GM10248 (cell line): ENCODE measurements at regions not wholly inside any gene's neighbourhood (a gene's known extent, or its start where the extent isn't known, plus 50 kb on each side); places are given as distances from the start of the nearest gene placed in this dataset.

ENCODE experiments used
- CTCF ChIA-PET: fragments of 300-600 bp; sonication (Branson Sonifier 250); formaldehyde crosslinking; extraction: SDS; loops from one replicate; lab custom pipeline; 2021; ENCODE audit warnings: antibody characterized with exemption; lab: Yijun Ruan, JAX
- POLR2A ChIA-PET: fragments of 350-650 bp; sonication (Branson Sonifier 250); formaldehyde crosslinking; extraction: SDS; loops from one replicate; lab custom pipeline; 2020; ENCODE audit warnings: antibody characterized with exemption; lab: Yijun Ruan, JAX
- DNase-seq: peaks from one replicate; pipeline ENCODE4 v3.0.0; 2012; ENCODE audit errors: extremely low spot score
- CTCF ChIP-seq: IDR thresholded peaks from 2 replicates; pipeline ENCODE4 v1.5.1; 2012; ENCODE audit warnings: mild to moderate bottlenecking, low read depth; ENCODE audit errors: extremely low read depth, missing control alignments, control extremely low read depth

- DNase-seq, result no peak
- CTCF ChIA-PET, result interaction anchor here (1.5 kb wide), 2 partner anchors 10 to 62 kb away, joined by 3 to 4 read pairs; no protein-coding TSS in a partner anchor
- POLR2A ChIA-PET, result no interaction called here
- no peak for TF ChIP-seq CTCF
Measured at GRCh38 chr6:149225946-149226345, 91.6 kb upstream of the TAB2 start.

- DNase-seq, result no peak
Measured at GRCh38 chr6:149227796-149228195, 89.7 kb upstream of the TAB2 start.

GRCh38 chr6:149228311-149228955 lies 89.1 kb upstream of the TAB2 start:
- ChIA-PET POLR2A (no interaction called here), CTCF (no interaction called here)
- TF ChIP-seq CTCF, result no peak
- no peak for DNase-seq

More at GRCh38 chr6:149227796-149228195, 89.7 kb upstream of the TAB2 start:
- ChIA-PET CTCF (no interaction called here), POLR2A (no interaction called here)
- no peak for TF ChIP-seq CTCF

GRCh38 chr6:149229096-149229495 lies 88.4 kb upstream of the TAB2 start:
- POLR2A ChIA-PET, result no interaction called here
- no peak for DNase-seq
- CTCF ChIA-PET, result no interaction called here
- no peak for TF ChIP-seq CTCF

- CTCF ChIA-PET, result interaction anchor here (0.8 to 2.6 kb wide), 15 partner anchors 8 to 165 kb away, joined by 3 to 11 read pairs (median 3); no protein-coding TSS in a partner anchor
- POLR2A ChIA-PET, result no interaction called here
- no peak for DNase-seq
- no peak for TF ChIP-seq CTCF
Measured at GRCh38 chr6:149230712-149231460, 86.6 kb upstream of the TAB2 start.

GRCh38 chr6:149231778-149232177 lies 85.7 kb upstream of the TAB2 start:
- TF ChIP-seq CTCF, result no peak
- no peak for DNase-seq
- ChIA-PET POLR2A (no interaction called here), CTCF (interaction anchor here (1.2 to 2.6 kb wide), 6 partner anchors 10 to 166 kb away, joined by 3 to 11 read pairs (median 7); no protein-coding TSS in a partner anchor)
